GM12865 (cell line): ENCODE measurements at regions not wholly inside any gene's neighbourhood (a gene's known extent, or its start where the extent isn't known, plus 50 kb on each side); places are given as distances from the start of the nearest gene placed in this dataset.
"Not testable (repeated sequence)": the region's sequence is repeated elsewhere in the genome, so short reads cannot be mapped to it uniquely, and the experiment has no call there.

Experiments
- DNase-seq: peaks from one replicate; pipeline ENCODE4 v3.0.0; 2010; ENCODE audit warnings: low read depth
- H3K4me3 ChIP-seq: 2 replicates; pipeline ENCODE4 v1.5.1; 2011; ENCODE audit warnings: mild to moderate bottlenecking, low read depth, low read length, control low read depth
- TF ChIP-seq, protein P1 (sequence below): IDR thresholded peaks from 2 replicates; pipeline ENCODE4 v1.5.1; 2011; ENCODE audit warnings: low read length, control low read depth, low read depth, inconsistent platforms; ENCODE audit not compliant: insufficient read depth; ENCODE audit errors: missing control alignments

DNA sequence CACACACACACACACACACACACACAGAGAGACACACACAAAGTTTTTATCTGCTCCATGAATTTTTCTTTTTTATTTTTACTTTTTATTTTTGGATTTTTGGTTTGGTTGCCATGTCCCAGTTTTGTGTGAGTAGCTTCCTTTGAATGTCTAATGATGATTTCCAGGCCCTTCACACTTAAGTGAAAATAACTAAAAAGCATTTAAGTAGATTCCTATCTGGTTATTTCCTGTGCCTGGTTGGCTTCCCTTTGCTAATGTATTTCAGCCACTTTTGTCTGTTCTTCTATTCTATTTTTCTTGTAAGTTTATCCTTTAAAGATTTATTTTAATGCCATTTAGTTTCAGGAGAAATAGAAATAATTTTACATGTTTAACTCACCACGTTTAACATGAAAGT is 755.4 kb downstream of the SLC6A15 start:
- TF ChIP-seq, protein P1, sequence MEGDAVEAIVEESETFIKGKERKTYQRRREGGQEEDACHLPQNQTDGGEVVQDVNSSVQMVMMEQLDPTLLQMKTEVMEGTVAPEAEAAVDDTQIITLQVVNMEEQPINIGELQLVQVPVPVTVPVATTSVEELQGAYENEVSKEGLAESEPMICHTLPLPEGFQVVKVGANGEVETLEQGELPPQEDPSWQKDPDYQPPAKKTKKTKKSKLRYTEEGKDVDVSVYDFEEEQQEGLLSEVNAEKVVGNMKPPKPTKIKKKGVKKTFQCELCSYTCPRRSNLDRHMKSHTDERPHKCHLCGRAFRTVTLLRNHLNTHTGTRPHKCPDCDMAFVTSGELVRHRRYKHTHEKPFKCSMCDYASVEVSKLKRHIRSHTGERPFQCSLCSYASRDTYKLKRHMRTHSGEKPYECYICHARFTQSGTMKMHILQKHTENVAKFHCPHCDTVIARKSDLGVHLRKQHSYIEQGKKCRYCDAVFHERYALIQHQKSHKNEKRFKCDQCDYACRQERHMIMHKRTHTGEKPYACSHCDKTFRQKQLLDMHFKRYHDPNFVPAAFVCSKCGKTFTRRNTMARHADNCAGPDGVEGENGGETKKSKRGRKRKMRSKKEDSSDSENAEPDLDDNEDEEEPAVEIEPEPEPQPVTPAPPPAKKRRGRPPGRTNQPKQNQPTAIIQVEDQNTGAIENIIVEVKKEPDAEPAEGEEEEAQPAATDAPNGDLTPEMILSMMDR, result no peak
- H3K4me3 ChIP-seq, result no peak overlapping the region
- no peak for DNase-seq

DNA sequence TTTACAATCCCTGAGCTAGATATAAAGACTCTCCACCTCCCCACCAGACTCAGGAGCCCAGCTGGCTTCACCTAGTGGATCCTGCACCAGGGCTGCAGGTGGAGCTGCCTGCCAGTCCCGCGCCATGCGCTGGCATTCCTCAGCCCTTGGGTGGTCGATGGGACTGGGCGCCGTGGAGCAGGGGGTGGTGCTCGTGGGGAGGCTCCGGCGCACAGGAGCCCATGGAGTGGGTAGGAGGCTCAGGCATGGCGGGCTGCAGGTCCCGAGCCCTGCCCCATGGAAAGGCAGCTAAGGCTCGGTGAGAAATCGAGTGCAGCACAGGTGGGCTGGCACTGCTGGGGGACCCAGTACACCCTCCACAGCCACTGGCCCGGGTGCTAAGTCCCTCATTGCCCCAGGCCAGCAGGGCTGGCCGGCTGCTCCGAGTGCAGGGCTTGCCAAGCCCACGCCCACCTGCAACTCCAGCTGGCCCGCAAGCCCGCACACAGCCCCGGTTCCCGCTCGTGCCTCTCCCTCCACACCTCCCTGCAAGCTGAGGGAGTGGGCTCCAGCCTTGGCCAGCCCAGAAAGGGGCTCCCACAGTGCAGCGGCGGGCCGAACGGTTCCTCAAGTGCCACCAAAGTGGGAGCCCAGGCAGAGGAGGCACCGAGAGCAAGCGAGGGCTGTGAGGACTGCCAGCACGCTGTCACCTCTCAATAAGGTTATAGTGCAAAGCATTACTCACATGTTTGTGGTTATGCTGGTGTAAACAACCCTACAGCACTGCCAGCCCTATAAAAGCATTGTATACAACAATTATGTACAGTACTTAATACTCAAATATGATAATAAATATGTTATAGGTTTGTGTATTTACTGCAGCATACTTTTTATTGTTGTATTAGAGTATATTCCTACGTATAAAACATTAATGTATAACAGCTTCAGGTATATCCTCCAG is 757.3 kb downstream of the SLC6A15 start:
- not testable (repeated sequence) for H3K4me3 ChIP-seq, DNase-seq

DNA sequence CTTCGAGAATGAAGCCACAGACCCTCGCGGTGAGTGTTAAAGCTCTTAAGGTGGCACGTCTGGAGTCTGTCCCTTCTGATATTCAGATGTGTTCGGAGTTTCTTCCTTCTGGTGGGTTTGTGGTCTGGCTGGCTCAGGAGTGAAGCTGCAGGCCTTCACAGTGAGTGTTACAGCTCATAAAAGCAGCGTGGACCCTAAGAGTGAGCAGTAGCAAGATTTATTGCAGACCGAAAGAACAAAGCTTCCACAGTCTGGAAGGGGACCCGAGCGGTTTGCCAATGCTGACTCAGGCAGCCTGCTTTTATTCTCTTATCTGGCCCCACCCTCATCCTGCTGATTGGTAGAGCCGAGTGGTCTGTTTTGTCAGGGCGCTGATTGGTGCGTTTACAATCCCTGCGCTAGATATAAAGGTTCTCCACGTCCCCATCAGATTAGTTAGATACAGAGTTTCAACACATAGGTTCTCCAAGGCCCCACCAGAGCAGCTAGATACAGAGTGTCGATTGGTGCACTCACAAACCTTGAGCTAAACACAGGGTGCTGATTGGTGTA is 758.1 kb downstream of the SLC6A15 start:
- H3K4me3 ChIP-seq, DNase-seq: not testable (repeated sequence)

DNA sequence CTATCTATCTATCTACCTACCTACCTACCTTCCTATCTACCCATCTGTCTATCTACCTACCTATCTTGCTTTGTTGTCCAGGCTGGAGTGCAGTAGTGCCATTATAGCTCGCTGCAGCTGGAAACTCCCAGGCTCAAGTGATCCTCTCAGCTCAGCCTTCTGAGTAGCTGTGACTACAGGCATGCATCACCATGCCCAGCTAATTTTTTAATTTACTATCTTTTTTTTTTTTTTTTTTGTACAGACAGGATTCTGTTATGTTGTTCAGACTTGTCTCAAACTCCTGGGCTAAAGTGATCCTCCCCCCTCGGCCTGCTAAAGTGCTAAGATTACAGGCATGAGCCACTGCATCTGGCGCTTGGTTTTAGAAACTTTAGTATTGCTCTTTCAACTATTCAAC is 762.4 kb downstream of the SLC6A15 start:
- no peak overlapping the region for H3K4me3 ChIP-seq
- no peak for DNase-seq
- TF ChIP-seq, protein P1, result no peak

DNA sequence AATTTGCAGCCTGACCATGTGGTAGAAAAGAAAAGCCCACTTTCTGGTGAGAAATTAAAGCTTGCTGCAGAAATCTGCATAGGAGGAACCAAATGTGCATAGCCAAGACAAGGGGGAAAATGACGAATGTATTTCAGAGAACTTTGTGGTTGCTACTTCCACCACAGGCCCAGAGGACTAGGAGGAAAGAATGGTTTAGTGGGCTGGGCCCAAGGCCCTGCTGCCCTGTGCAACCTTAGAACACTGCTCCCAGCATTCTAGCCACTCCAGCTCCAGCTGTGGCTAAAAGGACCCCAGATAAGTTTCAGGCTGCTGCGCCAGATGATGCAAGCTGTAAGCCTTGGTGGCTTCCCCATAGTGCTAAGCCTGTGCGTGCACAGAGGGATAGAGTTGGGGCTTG is 764.3 kb downstream of the SLC6A15 start:
- DNase-seq, result no peak
- TF ChIP-seq, protein P1, result no peak
- H3K4me3 ChIP-seq, result no peak overlapping the region

DNA sequence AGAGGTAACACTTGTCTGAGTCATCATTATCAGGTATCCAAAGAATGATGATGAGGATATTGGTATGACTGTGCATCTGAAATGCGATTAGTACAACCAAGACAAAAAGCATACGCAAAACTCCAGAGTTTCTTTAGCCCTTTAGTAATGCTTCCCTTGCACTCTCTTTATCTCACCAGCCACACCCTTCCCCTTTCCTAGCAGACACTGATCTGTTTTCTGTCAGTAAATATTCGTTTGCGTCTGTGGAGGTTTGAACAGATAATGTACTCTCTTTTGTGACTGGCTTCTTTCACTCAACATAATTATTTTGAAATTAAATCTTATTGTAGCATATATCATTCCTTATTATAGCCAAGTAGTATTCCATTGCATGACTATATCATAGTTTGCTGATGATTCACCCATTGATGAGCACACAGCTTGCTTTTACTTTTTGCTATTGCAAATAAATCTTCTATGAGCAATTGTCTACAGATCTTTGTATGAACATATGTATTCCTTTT is 775.7 kb downstream of the SLC6A15 start:
- DNase-seq, result no peak
- TF ChIP-seq, protein P1, result no peak
- H3K4me3 ChIP-seq, result no peak overlapping the region

DNA sequence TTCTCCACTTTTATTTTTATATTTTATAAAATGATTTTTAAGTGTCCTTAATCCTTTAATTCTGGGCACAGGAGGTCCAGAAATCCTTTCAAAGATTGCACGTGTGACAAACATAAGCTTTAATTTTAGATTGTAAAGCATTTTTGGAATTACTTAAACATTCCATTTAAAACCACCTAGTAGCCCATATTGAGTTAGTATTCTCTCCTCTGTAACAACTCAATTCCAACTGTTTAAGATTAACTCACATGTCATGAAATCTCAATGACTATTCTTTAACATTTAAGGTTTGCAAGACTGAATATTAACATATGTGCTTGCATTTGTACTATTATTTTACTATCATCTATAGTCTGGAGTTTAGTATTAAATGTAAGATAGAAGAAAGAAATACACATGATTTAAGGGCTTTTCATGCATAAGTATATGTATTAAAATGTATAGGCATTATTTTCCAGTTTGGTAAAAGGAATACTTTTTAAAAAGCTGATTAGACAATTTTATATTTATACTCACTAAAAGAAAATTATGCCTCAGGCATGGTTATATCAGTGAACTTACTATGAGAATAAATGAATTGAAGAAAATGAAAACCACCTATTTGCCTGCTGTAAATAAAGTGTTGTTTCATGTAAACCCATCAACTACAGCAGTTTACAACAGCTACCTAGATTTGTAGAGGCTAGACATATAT is 776.9 kb downstream of the SLC6A15 start:
- TF ChIP-seq, protein P1, result no peak
- DNase-seq, result no peak
- no peak overlapping the region for H3K4me3 ChIP-seq
